CD8-positive, alpha-beta memory T cell (primary cell): ENCODE measurements at regions not wholly inside any gene's neighbourhood (a gene's known extent, or its start where the extent isn't known, plus 50 kb on each side); places are given as distances from the start of the nearest gene placed in this dataset.

Source experiments
- CTCF ChIA-PET: fragments of 350-600 bp; sonication (Branson Sonifier 250); formaldehyde crosslinking; loops from one replicate; lab custom pipeline; 2021; ENCODE audit warnings: antibody characterized with exemption; lab: Charles Lee
- POLR2A ChIA-PET: fragments of 350-600 bp; sonication (Branson Sonifier 250); formaldehyde crosslinking; loops from one replicate; lab custom pipeline; 2021; ENCODE audit warnings: antibody characterized with exemption; lab: Charles Lee
- DNase-seq, 5 donors: peaks; one replicate each; pipeline versions ENCODE4 v3.0.0 to v3.0.0-alpha.2; 2020 to 2022; ENCODE audit warnings: mixed read lengths in 1 of 5
- H3K27ac ChIP-seq: one replicate; pipeline ENCODE4 v1.7.0; 2013; ENCODE audit warnings: low read depth, mild to moderate bottlenecking, low read length, moderate library complexity
- H3K27me3 ChIP-seq: 2 replicates; pipeline ENCODE4 v1.7.0; 2013; ENCODE audit warnings: low read length, mild to moderate bottlenecking; ENCODE audit not compliant: insufficient read depth, poor library complexity, severe bottlenecking
- H3K36me3 ChIP-seq: 2 replicates; pipeline ENCODE4 v1.7.0; 2013; ENCODE audit warnings: mild to moderate bottlenecking, low read length, moderate library complexity; ENCODE audit not compliant: insufficient read depth
- H3K4me1 ChIP-seq: 2 replicates; pipeline ENCODE4 v1.7.0; 2013; ENCODE audit warnings: mild to moderate bottlenecking, low read length, moderate library complexity; ENCODE audit not compliant: insufficient read depth
- H3K4me3 ChIP-seq: 2 replicates; pipeline ENCODE4 v1.7.0; 2013; ENCODE audit warnings: mild to moderate bottlenecking, low read length
- H3K9me3 ChIP-seq: 2 replicates; pipeline ENCODE4 v1.7.0; 2013; ENCODE audit warnings: mild to moderate bottlenecking, low read length
- H3K27ac Mint-ChIP-seq, 8 donors: one replicate each; pipeline ENCODE4 v1.8.0; 2020 to 2021; ENCODE audit warnings: mixed read lengths in 8 of 8, mild to moderate bottlenecking in 6 of 8, inconsistent platforms in 3 of 8, moderate library complexity in 3 of 8
- H3K27me3 Mint-ChIP-seq, 2 donors: one replicate each; pipeline ENCODE4 v1.8.0; 2020 to 2021; ENCODE audit warnings: mixed read lengths in 2 of 2, mild to moderate bottlenecking in 1 of 2, moderate library complexity in 1 of 2
- H3K36me3 Mint-ChIP-seq, 3 donors: one replicate each; pipeline ENCODE4 v1.8.0; 2020 to 2021; ENCODE audit warnings: mixed read lengths in 3 of 3, inconsistent platforms in 1 of 3, mild to moderate bottlenecking in 1 of 3
- H3K4me1 Mint-ChIP-seq, 3 donors: one replicate each; pipeline ENCODE4 v1.8.0; 2020 to 2021; ENCODE audit warnings: mixed read lengths in 3 of 3, inconsistent platforms in 1 of 3, mild to moderate bottlenecking in 1 of 3
- H3K4me3 Mint-ChIP-seq, 7 donors: one replicate each; pipeline ENCODE4 v1.8.0; 2020 to 2021; ENCODE audit warnings: mixed read lengths in 7 of 7, mild to moderate bottlenecking in 6 of 7, moderate library complexity in 4 of 7, inconsistent platforms in 2 of 7
- H3K9me3 Mint-ChIP-seq, 5 donors: one replicate each; pipeline ENCODE4 v1.8.0; 2020 to 2022; ENCODE audit warnings: mixed read lengths in 5 of 5, mild to moderate bottlenecking in 3 of 5, moderate library complexity in 2 of 5, inconsistent platforms in 1 of 5

- Mint-ChIP-seq H3K9me3 (no peaks in the 10 kb centered on the region), H3K4me3 (no peak overlapping the region), H3K27me3 (peaks cover 16 to 30% of the 10 kb centered on the region in 2 donors), H3K36me3 (no peaks in the 10 kb centered on the region), H3K4me1 (no peaks in the 10 kb centered on the region), H3K27ac (no peak overlapping the region)
- Histone ChIP-seq H3K4me1 (no peaks in the 10 kb centered on the region), H3K27me3 (no peaks in the 10 kb centered on the region), H3K4me3 (no peak overlapping the region), H3K36me3 (no peaks in the 10 kb centered on the region), H3K27ac (no peak overlapping the region), H3K9me3 (no peaks in the 10 kb centered on the region)
- ChIA-PET POLR2A (no interaction called here), CTCF (no interaction called here)
- no peak for DNase-seq
These were observed 156.0 kb downstream of the PHETA1 start for GRCh38 chr12:111212814-111213456.

GRCh38 chr12:111211910-111212757, 156.8 kb downstream of the PHETA1 start:
- Histone ChIP-seq H3K9me3 (no peaks in the 10 kb centered on the region), H3K27me3 (no peaks in the 10 kb centered on the region), H3K36me3 (no peaks in the 10 kb centered on the region), H3K27ac (no peak overlapping the region), H3K4me3 (no peak overlapping the region), H3K4me1 (no peaks in the 10 kb centered on the region)
- no peak overlapping the region for H3K4me3 Mint-ChIP-seq
- no peaks in the 10 kb centered on the region for H3K9me3 Mint-ChIP-seq
- no peaks in the 10 kb centered on the region for H3K36me3 Mint-ChIP-seq
- H3K27me3 Mint-ChIP-seq = peaks cover 14 to 30% of the 10 kb centered on the region in 2 donors
- peak overlapping the region in 1 of 8 donors; percentile 31 for H3K27ac Mint-ChIP-seq
- no peak for DNase-seq
- CTCF ChIA-PET = no interaction called here
- H3K4me1 Mint-ChIP-seq = no peaks in the 10 kb centered on the region
- POLR2A ChIA-PET = no interaction called here

- Mint-ChIP-seq H3K36me3 (no peaks in the 10 kb centered on the region), H3K27ac (no peak overlapping the region), H3K4me3 (no peak overlapping the region), H3K27me3 (peaks cover 10 to 25% of the 10 kb centered on the region in 2 donors), H3K9me3 (no peaks in the 10 kb centered on the region), H3K4me1 (no peaks in the 10 kb centered on the region)
- H3K4me1 ChIP-seq = no peaks in the 10 kb centered on the region
- no peak for DNase-seq
- POLR2A ChIA-PET = no interaction called here
- H3K36me3 ChIP-seq = no peaks in the 10 kb centered on the region
- no peak overlapping the region for H3K27ac ChIP-seq
- no peaks in the 10 kb centered on the region for H3K27me3 ChIP-seq
- H3K4me3 ChIP-seq = no peak overlapping the region
- CTCF ChIA-PET = interaction anchor here (1.0 to 1.3 kb wide), 3 partner anchors 10 to 58 kb away, joined by 3 to 5 read pairs (median 3); no protein-coding TSS in a partner anchor
- no peaks in the 10 kb centered on the region for H3K9me3 ChIP-seq
These were observed 159.1 kb downstream of the PHETA1 start for GRCh38 chr12:111209811-111210210.

- Mint-ChIP-seq H3K36me3 (no peaks in the 10 kb centered on the region), H3K4me1 (no peaks in the 10 kb centered on the region), H3K27me3 (peaks cover 11 to 29% of the 10 kb centered on the region in 2 donors), H3K9me3 (no peaks in the 10 kb centered on the region), H3K4me3 (no peak overlapping the region), H3K27ac (no peak overlapping the region)
- no peak overlapping the region for H3K4me3 ChIP-seq
- DNase-seq = no peak
- H3K4me1 ChIP-seq = no peaks in the 10 kb centered on the region
- POLR2A ChIA-PET = no interaction called here
- no peak overlapping the region for H3K27ac ChIP-seq
- no peaks in the 10 kb centered on the region for H3K9me3 ChIP-seq
- H3K36me3 ChIP-seq = no peaks in the 10 kb centered on the region
- no peaks in the 10 kb centered on the region for H3K27me3 ChIP-seq
- CTCF ChIA-PET = no interaction called here
These were observed 161.1 kb downstream of the PHETA1 start for GRCh38 chr12:111207761-111208160.

- Mint-ChIP-seq H3K4me1 (no peaks in the 10 kb centered on the region), H3K4me3 (no peak overlapping the region), H3K27ac (no peak overlapping the region), H3K9me3 (no peaks in the 10 kb centered on the region), H3K27me3 (peaks cover 6 to 27% of the 10 kb centered on the region in 2 donors), H3K36me3 (no peaks in the 10 kb centered on the region)
- no peaks in the 10 kb centered on the region for H3K9me3 ChIP-seq
- no peak for DNase-seq
- H3K36me3 ChIP-seq = no peaks in the 10 kb centered on the region
- ChIA-PET CTCF (no interaction called here), POLR2A (no interaction called here)
- no peak overlapping the region for H3K4me3 ChIP-seq
- no peak overlapping the region for H3K27ac ChIP-seq
- H3K4me1 ChIP-seq = no peaks in the 10 kb centered on the region
- no peaks in the 10 kb centered on the region for H3K27me3 ChIP-seq
These were observed 164.1 kb downstream of the PHETA1 start for GRCh38 chr12:111204788-111205241.

- H3K4me3 Mint-ChIP-seq = no peak overlapping the region
- CTCF ChIA-PET = no interaction called here
These were observed 164.9 kb downstream of the PHETA1 start for GRCh38 chr12:111203969-111204368.

GRCh38 chr12:111203446-111203845, 165.4 kb downstream of the PHETA1 start:
- ChIA-PET POLR2A (no interaction called here), CTCF (interaction anchor here (0.7 kb wide), 1 partner anchor 71 kb away, joined by 3 read pairs; no protein-coding TSS in a partner anchor)
- Mint-ChIP-seq H3K27me3 (peaks cover 9 to 37% of the 10 kb centered on the region in 2 donors), H3K4me3 (no peak overlapping the region), H3K4me1 (no peaks in the 10 kb centered on the region), H3K27ac (no peak overlapping the region), H3K36me3 (no peaks in the 10 kb centered on the region), H3K9me3 (no peaks in the 10 kb centered on the region)
- no peaks in the 10 kb centered on the region for H3K9me3 ChIP-seq
- DNase-seq = no peak
- H3K27ac ChIP-seq = no peak overlapping the region
- no peaks in the 10 kb centered on the region for H3K36me3 ChIP-seq
- no peaks in the 10 kb centered on the region for H3K4me1 ChIP-seq
- H3K27me3 ChIP-seq = no peaks in the 10 kb centered on the region
- no peak overlapping the region for H3K4me3 ChIP-seq

More at GRCh38 chr12:111203969-111204368, 164.9 kb downstream of the PHETA1 start:
- no peaks in the 10 kb centered on the region for H3K9me3 ChIP-seq
- H3K9me3 Mint-ChIP-seq = no peaks in the 10 kb centered on the region
- H3K36me3 Mint-ChIP-seq = no peaks in the 10 kb centered on the region
- no peak overlapping the region for H3K27ac ChIP-seq
- H3K4me1 Mint-ChIP-seq = no peaks in the 10 kb centered on the region
- H3K36me3 ChIP-seq = no peaks in the 10 kb centered on the region
- H3K4me1 ChIP-seq = no peaks in the 10 kb centered on the region
- DNase-seq = no peak
- POLR2A ChIA-PET = no interaction called here
- no peaks in the 10 kb centered on the region for H3K27me3 ChIP-seq
- H3K27me3 Mint-ChIP-seq = peaks cover 9 to 32% of the 10 kb centered on the region in 2 donors
- no peak overlapping the region for H3K4me3 ChIP-seq
- H3K27ac Mint-ChIP-seq = no peak overlapping the region

- H3K27me3 ChIP-seq = no peaks in the 10 kb centered on the region
- ChIA-PET CTCF (no interaction called here), POLR2A (no interaction called here)
- H3K4me1 Mint-ChIP-seq = no peaks in the 10 kb centered on the region
- H3K4me3 ChIP-seq = no peak overlapping the region
- no peaks in the 10 kb centered on the region for H3K36me3 Mint-ChIP-seq
- DNase-seq = no peak
- H3K27ac ChIP-seq = no peak overlapping the region
- no peaks in the 10 kb centered on the region for H3K36me3 ChIP-seq
- no peak overlapping the region for H3K4me3 Mint-ChIP-seq
- H3K27ac Mint-ChIP-seq = no peak overlapping the region
- H3K4me1 ChIP-seq = no peaks in the 10 kb centered on the region
- no peaks in the 10 kb centered on the region for H3K9me3 Mint-ChIP-seq
- H3K27me3 Mint-ChIP-seq = peaks cover 10 to 35% of the 10 kb centered on the region in 2 donors
- H3K9me3 ChIP-seq = no peaks in the 10 kb centered on the region
These were observed 166.5 kb downstream of the PHETA1 start for GRCh38 chr12:111202237-111202915.
